NCI-H1105 (cell line): ENCODE measurements at regions not wholly inside any gene's neighbourhood (a gene's known extent, or its start where the extent isn't known, plus 50 kb on each side); places are given as distances from the start of the nearest gene placed in this dataset.

Experiments
- DNase-seq: peaks from one replicate; lab custom pipeline; 2025; lab: John Stamatoyannopoulos, UW

- no peak for DNase-seq
Observed at GRCh38 chr11:119906376-119906775, 177.4 kb upstream of the NECTIN1 start.

- no peak for DNase-seq
Observed at GRCh38 chr11:119905162-119905561, 176.2 kb upstream of the NECTIN1 start.

- no peak for DNase-seq
Observed at GRCh38 chr11:119904531-119905035, 175.6 kb upstream of the NECTIN1 start.

GRCh38 chr11:119903821-119904220, 174.8 kb upstream of the NECTIN1 start:
- no peak for DNase-seq

- DNase-seq = no peak
Observed at GRCh38 chr11:119903389-119903788, 174.4 kb upstream of the NECTIN1 start.

- DNase-seq = no peak
Observed at GRCh38 chr11:119902656-119903231, 173.7 kb upstream of the NECTIN1 start.

GRCh38 chr11:119901657-119902577, 172.9 kb upstream of the NECTIN1 start:
- no peak for DNase-seq

GRCh38 chr11:119899997-119900396, 171.0 kb upstream of the NECTIN1 start:
- DNase-seq = no peak

- no peak for DNase-seq
Observed at GRCh38 chr11:119897576-119897975, 168.6 kb upstream of the NECTIN1 start.

GRCh38 chr11:119897046-119897440, 168.0 kb upstream of the NECTIN1 start:
- no peak for DNase-seq

- DNase-seq = no peak
Observed at GRCh38 chr11:119896387-119897045, 167.5 kb upstream of the NECTIN1 start.

- no peak for DNase-seq
Observed at GRCh38 chr11:119895981-119896380, 167.0 kb upstream of the NECTIN1 start.

- no peak for DNase-seq
Observed at GRCh38 chr11:119894916-119895315, 165.9 kb upstream of the NECTIN1 start.

- DNase-seq = no peak
Observed at GRCh38 chr11:119892311-119892808, 163.4 kb upstream of the NECTIN1 start.

- DNase-seq = no peak
Observed at GRCh38 chr11:119891055-119891768, 162.2 kb upstream of the NECTIN1 start.

- no peak for DNase-seq
Observed at GRCh38 chr11:119890466-119890865, 161.5 kb upstream of the NECTIN1 start.

- DNase-seq = no peak
Observed at GRCh38 chr11:119889728-119890280, 160.8 kb upstream of the NECTIN1 start.

- DNase-seq = no peak
Observed at GRCh38 chr11:119889111-119889510, 160.1 kb upstream of the NECTIN1 start.

GRCh38 chr11:119888119-119888518, 159.1 kb upstream of the NECTIN1 start:
- DNase-seq = no peak

GRCh38 chr11:119886667-119887230, 157.7 kb upstream of the NECTIN1 start:
- DNase-seq = no peak

- DNase-seq = no peak
Observed at GRCh38 chr11:119885861-119886567, 157.0 kb upstream of the NECTIN1 start.
